ENCODE measurements at regions not wholly inside any gene's neighbourhood (a gene's known extent, or its start where the extent isn't known, plus 50 kb on each side); places are given as distances from the start of the nearest gene placed in this dataset.

DNA sequence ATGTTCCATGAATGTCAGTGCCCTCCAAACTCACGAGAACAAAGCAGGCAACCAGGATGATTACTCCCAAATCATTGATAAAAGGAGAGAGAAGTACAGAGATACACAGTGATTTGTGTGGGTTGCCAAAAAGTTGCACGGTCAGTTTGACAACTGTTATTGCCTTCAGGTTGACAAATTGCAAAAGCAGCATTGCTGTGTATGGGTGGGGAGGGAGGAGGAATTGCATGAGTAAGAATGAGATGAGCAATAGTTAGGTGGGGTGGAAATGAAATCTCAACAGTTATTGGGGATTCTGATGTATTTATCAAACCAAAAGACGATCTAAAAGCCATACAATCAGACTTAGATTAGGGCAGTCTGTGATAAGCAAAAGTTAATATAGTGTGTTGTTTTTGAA lies 93.7 kb downstream of the NTMT2 start:
- intact Hi-C loops (cut with DNase I): no loop called here
- no peak for DNase-seq
- no peak for TF ChIP-seq POLR2A (IDR thresholded peaks at IDR 0.05)
- TF ChIP-seq, protein P1, sequence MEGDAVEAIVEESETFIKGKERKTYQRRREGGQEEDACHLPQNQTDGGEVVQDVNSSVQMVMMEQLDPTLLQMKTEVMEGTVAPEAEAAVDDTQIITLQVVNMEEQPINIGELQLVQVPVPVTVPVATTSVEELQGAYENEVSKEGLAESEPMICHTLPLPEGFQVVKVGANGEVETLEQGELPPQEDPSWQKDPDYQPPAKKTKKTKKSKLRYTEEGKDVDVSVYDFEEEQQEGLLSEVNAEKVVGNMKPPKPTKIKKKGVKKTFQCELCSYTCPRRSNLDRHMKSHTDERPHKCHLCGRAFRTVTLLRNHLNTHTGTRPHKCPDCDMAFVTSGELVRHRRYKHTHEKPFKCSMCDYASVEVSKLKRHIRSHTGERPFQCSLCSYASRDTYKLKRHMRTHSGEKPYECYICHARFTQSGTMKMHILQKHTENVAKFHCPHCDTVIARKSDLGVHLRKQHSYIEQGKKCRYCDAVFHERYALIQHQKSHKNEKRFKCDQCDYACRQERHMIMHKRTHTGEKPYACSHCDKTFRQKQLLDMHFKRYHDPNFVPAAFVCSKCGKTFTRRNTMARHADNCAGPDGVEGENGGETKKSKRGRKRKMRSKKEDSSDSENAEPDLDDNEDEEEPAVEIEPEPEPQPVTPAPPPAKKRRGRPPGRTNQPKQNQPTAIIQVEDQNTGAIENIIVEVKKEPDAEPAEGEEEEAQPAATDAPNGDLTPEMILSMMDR (IDR thresholded peaks at IDR 0.05): no peak
- no peak for TF ChIP-seq EP300 (IDR thresholded peaks at IDR 0.05)
- WGBS, 3 donors: 38 to 44% (median 40%) methylated on average over 3 of the region's 3 CpGs
- Histone ChIP-seq H3K4me3 (no peak overlapping the region), H3K27ac (no peak overlapping the region), H3K36me3 (no peaks in the 10 kb centered on the region), H3K27me3 (no peaks in the 10 kb centered on the region), H3K9me3 (no peaks in the 10 kb centered on the region), H3K4me1 (ENCODE audit: insufficient read depth) (no peaks in the 10 kb centered on the region)

DNA sequence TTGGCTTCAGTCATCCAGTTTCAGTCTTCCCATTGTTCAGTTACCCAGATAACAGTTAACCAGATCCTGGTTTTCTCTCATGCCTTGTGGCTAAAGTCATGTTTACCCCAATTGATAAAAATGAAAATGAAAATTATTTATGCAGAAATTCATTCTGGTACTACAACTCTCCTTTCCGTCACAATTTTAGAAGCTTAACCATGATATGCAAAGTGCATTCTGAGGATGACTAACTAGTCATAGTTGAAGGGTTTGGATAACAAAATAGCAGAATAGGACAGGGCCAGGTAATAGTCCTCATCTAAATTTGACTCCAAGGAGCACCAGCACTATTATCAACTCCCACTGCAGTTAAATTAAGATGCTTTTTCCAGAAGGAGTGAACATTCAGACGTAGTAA lies 94.7 kb downstream of the NTMT2 start:
- no peak overlapping the region for H3K27ac ChIP-seq
- intact Hi-C loops (cut with DNase I): no loop called here
- no peaks in the 10 kb centered on the region for H3K36me3 ChIP-seq
- H3K4me1 ChIP-seq (ENCODE audit: insufficient read depth): no peaks in the 10 kb centered on the region
- H3K4me3 ChIP-seq: no peak overlapping the region
- no peak for TF ChIP-seq POLR2A (IDR thresholded peaks at IDR 0.05)
- TF ChIP-seq, protein P1 (IDR thresholded peaks at IDR 0.05): no peak
- TF ChIP-seq EP300 (IDR thresholded peaks at IDR 0.05): no peak
- WGBS, 3 donors: 53 to 70% (median 68%) methylated on average over 2 of the region's 2 CpGs
- no peaks in the 10 kb centered on the region for H3K9me3 ChIP-seq
- H3K27me3 ChIP-seq: no peaks in the 10 kb centered on the region
- DNase-seq: no peak

DNA sequence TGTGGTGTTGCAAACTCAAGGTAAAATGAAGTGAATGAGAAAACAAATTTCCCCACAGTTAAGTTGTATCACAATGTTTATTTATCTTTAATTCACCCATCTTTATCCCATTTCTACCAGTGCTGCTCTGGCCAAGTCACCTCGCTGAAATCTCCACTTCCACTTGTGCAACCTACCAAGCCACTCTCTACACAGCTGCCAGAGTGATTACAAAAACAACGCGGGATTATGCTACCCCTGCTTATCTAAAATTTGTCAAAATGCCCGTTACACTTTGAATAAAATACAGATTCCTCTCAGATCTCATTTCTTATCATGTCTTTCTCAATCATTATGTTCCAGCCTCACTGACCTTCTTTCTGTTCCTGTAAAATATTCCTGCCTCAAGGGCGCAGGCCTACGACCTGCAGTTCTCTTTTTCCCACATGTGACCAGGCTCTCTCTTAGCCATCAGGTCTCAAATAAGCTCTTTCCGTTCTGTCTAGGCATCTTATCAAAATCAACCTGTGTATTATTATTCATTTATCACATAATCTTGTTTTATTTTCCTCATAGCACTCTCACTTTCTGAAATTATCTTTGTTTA lies 95.6 kb downstream of the NTMT2 start:
- Histone ChIP-seq H3K4me3 (no peak overlapping the region), H3K36me3 (no peaks in the 10 kb centered on the region), H3K27me3 (no peaks in the 10 kb centered on the region), H3K27ac (no peak overlapping the region), H3K9me3 (no peaks in the 10 kb centered on the region), H3K4me1 (ENCODE audit: insufficient read depth) (no peaks in the 10 kb centered on the region)
- intact Hi-C loops (cut with DNase I): no loop called here
- WGBS, 3 donors: 75 to 77% (median 76%) methylated on average over 7 of the region's 7 CpGs
- no peak for DNase-seq
- TF ChIP-seq POLR2A (IDR thresholded peaks at IDR 0.05) (no peak), EP300 (IDR thresholded peaks at IDR 0.05) (no peak)
- TF ChIP-seq, protein P1 (IDR thresholded peaks at IDR 0.05): no peak

DNA sequence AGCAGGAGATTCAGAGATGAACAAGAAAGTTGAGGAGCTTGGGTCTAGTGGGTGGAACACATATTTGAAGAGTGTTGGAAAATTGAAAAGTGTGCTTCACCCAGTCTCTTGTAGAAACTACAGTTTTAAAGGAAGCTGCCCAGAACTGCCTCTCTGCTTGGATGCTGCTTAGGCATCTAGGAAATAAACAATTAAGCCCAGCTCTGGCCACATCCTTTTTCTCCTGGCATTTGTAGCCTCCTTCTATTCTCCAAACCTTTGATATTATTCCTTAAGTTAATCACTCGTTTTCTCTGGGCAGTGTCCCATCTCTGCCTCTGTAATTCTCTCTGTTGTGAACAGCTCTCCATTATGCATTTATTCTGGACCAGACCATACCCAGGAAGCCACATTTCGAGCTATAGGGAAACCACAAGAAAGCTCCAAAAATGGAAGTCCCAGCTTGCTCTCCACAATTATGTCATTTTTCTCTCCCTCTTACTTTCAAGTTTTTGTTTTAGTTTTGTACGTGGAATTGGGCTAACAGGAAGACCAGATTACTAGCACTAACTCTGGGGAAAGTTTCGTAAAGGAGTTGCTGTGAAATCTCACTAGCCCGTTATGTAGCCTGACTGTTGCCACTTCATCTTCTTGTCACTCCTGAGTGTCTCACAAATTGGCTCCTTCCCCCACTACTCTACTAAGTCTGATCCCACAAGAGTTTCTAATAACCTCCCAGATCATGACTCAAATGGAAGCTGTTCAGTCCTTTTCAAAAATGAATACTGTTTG lies 102.2 kb downstream of the NTMT2 start:
- intact Hi-C loops (cut with DNase I): no loop called here
- no peaks in the 10 kb centered on the region for H3K27me3 ChIP-seq
- TF ChIP-seq EP300 (IDR thresholded peaks at IDR 0.05) (no peak), POLR2A (IDR thresholded peaks at IDR 0.05) (no peak)
- TF ChIP-seq, protein P1 (IDR thresholded peaks at IDR 0.05): no peak
- no peak overlapping the region for H3K27ac ChIP-seq
- no peak overlapping the region for H3K4me3 ChIP-seq
- 64 to 72% (median 71%) methylated on average over 5 of the region's 5 CpGs for WGBS, 3 donors
- no peak for DNase-seq
- no peaks in the 10 kb centered on the region for H3K9me3 ChIP-seq
- no peaks in the 10 kb centered on the region for H3K4me1 ChIP-seq (ENCODE audit: insufficient read depth)
- H3K36me3 ChIP-seq: no peaks in the 10 kb centered on the region
